IPS-20b (cell line): ENCODE measurements at regions not wholly inside any gene's neighbourhood (a gene's known extent, or its start where the extent isn't known, plus 50 kb on each side); places are given as distances from the start of the nearest gene placed in this dataset.
"Not testable (repeated sequence)": the region's sequence is repeated elsewhere in the genome, so short reads cannot be mapped to it uniquely, and the experiment has no call there.

Experiments used
- H3K27ac ChIP-seq: one replicate; pipeline ENCODE4 v1.5.1; 2013; ENCODE audit warnings: low read length
- H3K27me3 ChIP-seq: 2 replicates; pipeline ENCODE4 v1.6.1; 2013; ENCODE audit warnings: mild to moderate bottlenecking, low read length, inconsistent platforms; ENCODE audit not compliant: insufficient read depth
- H3K36me3 ChIP-seq: 2 replicates; pipeline ENCODE4 v1.6.1; 2013; ENCODE audit warnings: low read depth, mild to moderate bottlenecking, inconsistent platforms, low read length, moderate library complexity; ENCODE audit not compliant: insufficient read depth
- H3K4me1 ChIP-seq: 2 replicates; pipeline ENCODE4 v1.6.1; 2013; ENCODE audit warnings: mild to moderate bottlenecking, control low read depth, inconsistent platforms, low read length, moderate library complexity; ENCODE audit not compliant: insufficient read depth
- H3K4me3 ChIP-seq: 2 replicates; pipeline ENCODE4 v1.5.1; 2013; ENCODE audit warnings: mild to moderate bottlenecking, low read length, inconsistent platforms
- H3K9ac ChIP-seq: 2 replicates; pipeline ENCODE4 v1.6.1; 2013; ENCODE audit warnings: low read depth, mild to moderate bottlenecking, inconsistent platforms, low read length, moderate library complexity
- H3K9me3 ChIP-seq: 2 replicates; pipeline ENCODE4 v1.6.1; 2013; ENCODE audit warnings: mild to moderate bottlenecking, low read depth, low read length, inconsistent platforms; ENCODE audit not compliant: insufficient read depth

DNA sequence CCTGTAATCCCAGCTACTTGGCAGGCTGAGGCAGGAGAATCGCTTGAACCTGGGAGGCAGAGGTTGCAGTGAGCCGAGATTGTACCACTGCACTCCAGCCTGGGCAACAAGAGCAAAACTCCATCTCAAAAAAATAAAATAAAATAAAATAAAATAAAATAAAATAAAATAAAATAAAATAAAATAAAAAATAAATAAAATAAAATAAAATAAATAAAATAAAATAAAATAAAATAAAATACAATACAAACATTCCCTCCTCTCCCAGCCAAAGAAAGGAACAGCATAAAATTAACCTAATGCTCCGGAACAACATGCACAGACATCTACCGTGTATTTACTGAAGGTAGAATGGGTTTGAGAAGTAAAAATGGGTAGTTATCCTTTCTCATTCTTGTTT is 521.9 kb upstream of the FAM174A start:
- H3K9ac ChIP-seq, H3K27me3 ChIP-seq, H3K4me1 ChIP-seq: not testable (repeated sequence)

GRCh38 chr5:100011160-100011559 is 524.0 kb upstream of the FAM174A start:
- not testable (repeated sequence) for H3K36me3 ChIP-seq, H3K4me1 ChIP-seq, H3K9me3 ChIP-seq

More for the DNA sequence above, 521.9 kb upstream of the FAM174A start:
- H3K9me3 ChIP-seq, H3K4me3 ChIP-seq, H3K27ac ChIP-seq, H3K36me3 ChIP-seq: not testable (repeated sequence)

GRCh38 chr5:100004969-100005368 is 530.2 kb upstream of the FAM174A start:
- Histone ChIP-seq H3K4me1 (no peaks in the 10 kb centered on the region), H3K9me3 (no peaks in the 10 kb centered on the region), H3K9ac (no peak overlapping the region), H3K27me3 (no peaks in the 10 kb centered on the region), H3K4me3 (no peak overlapping the region), H3K36me3 (no peaks in the 10 kb centered on the region), H3K27ac (no peak overlapping the region)

More at GRCh38 chr5:100011160-100011559, 524.0 kb upstream of the FAM174A start:
- not testable (repeated sequence) for H3K27me3 ChIP-seq, H3K27ac ChIP-seq, H3K9ac ChIP-seq, H3K4me3 ChIP-seq

DNA sequence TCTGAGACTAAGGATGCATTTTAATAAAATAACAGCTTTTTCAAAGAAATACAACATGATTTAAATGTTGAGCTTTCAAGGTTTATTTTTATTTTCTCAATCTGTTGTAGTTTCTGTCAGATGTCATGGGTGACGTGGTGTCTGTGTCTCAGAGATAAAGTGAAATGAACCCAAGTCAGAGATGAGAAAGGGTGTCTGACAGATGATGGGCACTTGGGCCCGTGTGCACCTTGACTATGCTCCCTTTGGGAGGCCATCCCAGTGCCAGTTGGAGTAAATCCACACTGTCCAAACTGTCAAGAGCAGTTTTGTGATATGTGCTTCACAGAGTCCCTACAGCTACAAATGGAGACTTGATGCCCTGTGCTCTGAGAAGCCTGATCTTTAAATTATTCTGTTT is 536.9 kb upstream of the FAM174A start:
- Histone ChIP-seq H3K4me1 (no peaks in the 10 kb centered on the region), H3K36me3 (no peaks in the 10 kb centered on the region), H3K9me3 (no peaks in the 10 kb centered on the region), H3K27me3 (no peaks in the 10 kb centered on the region), H3K9ac (no peak overlapping the region), H3K4me3 (no peak overlapping the region), H3K27ac (no peak overlapping the region)

DNA sequence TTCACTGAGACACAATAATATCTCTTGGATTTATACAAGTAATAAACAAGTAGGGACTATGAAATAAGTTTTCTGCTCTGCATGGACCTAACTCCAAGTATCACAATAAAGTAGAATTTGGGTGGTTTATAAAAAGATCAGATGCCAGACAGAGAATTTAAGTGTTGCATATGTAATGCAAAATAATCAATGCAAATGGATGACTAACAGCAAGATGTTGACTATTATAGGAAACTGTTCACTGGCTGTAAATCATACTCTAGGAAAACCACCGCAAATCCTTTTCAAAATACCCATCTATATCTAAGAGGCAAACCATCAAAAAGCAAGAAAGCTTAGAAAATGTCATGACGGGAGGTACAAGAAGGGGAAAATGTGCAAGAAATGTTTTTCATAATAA is 539.8 kb upstream of the FAM174A start:
- Histone ChIP-seq H3K4me3 (no peak overlapping the region), H3K27ac (no peak overlapping the region), H3K4me1 (no peaks in the 10 kb centered on the region), H3K9me3 (no peaks in the 10 kb centered on the region), H3K36me3 (no peaks in the 10 kb centered on the region), H3K9ac (no peak overlapping the region), H3K27me3 (no peaks in the 10 kb centered on the region)

DNA sequence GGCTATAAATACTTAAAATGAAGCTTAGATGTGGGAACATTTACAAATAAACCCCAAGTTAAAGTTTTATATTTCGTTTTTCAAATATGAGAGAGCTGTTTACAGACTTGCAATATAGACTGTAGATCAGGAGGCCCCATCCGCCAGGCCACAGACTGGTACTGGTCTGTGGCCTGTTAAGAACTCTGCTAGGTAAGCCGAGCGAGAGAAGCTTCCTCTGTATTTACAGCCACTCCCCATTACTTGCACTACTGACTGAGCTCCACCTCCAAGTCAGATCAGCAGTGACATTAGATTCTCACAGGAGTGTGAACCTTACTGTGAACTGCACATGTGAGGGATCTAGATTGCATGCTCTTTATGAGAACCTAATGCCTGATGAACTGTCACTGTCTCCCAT is 561.4 kb upstream of the FAM174A start:
- no peaks in the 10 kb centered on the region for H3K9me3 ChIP-seq
- no peak overlapping the region for H3K9ac ChIP-seq
- H3K27me3 ChIP-seq, result no peaks in the 10 kb centered on the region
- no peaks in the 10 kb centered on the region for H3K4me1 ChIP-seq
- H3K4me3 ChIP-seq, result no peak overlapping the region
- no peak overlapping the region for H3K27ac ChIP-seq
- no peaks in the 10 kb centered on the region for H3K36me3 ChIP-seq

- no peaks in the 10 kb centered on the region for H3K36me3 ChIP-seq
- H3K9ac ChIP-seq, result no peak overlapping the region
- H3K27me3 ChIP-seq, result no peaks in the 10 kb centered on the region
- no peak overlapping the region for H3K27ac ChIP-seq
- no peaks in the 10 kb centered on the region for H3K9me3 ChIP-seq
- H3K4me3 ChIP-seq, result no peak overlapping the region
- no peaks in the 10 kb centered on the region for H3K4me1 ChIP-seq
These were observed 579.2 kb upstream of the FAM174A start for GRCh38 chr5:99955962-99956361.

GRCh38 chr5:99955006-99955405 is 580.2 kb upstream of the FAM174A start:
- no peak overlapping the region for H3K9ac ChIP-seq
- no peak overlapping the region for H3K27ac ChIP-seq
- no peaks in the 10 kb centered on the region for H3K9me3 ChIP-seq
- no peaks in the 10 kb centered on the region for H3K27me3 ChIP-seq
- H3K36me3 ChIP-seq, result no peaks in the 10 kb centered on the region
- H3K4me3 ChIP-seq, result no peak overlapping the region
- no peaks in the 10 kb centered on the region for H3K4me1 ChIP-seq

DNA sequence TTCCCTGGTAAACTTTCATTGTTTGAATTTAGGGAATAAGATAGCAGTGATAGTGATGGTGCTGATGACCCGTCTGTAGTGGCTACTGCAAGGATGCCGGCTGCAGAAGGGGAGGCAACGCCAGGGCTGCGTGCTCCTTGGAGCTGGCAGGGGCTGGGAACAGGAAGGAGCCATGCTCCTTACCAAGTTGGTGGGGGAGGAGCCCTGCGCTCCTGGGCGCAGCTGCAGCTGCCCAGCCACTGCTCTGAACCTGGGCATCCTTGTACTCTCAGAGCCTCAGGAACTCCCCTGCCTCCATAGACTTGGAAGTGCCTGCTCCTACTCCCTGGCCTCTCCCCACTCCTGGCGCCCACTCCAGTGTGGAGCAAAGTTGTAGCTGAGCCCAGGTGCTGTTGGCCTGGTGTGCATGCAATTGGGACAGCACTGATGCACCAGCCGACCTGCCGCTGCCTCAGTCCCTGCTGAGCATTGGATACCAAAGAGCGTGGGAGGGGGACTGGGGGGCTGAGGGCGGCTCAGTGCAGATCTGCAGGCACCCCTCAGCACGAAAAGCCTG is 585.1 kb upstream of the FAM174A start:
- no peaks in the 10 kb centered on the region for H3K4me1 ChIP-seq
- H3K9me3 ChIP-seq, result no peaks in the 10 kb centered on the region
- no peaks in the 10 kb centered on the region for H3K36me3 ChIP-seq
- H3K27me3 ChIP-seq, result no peaks in the 10 kb centered on the region
- H3K27ac ChIP-seq, result no peak overlapping the region
- H3K4me3 ChIP-seq, result no peak overlapping the region
- H3K9ac ChIP-seq, result no peak overlapping the region

GRCh38 chr5:99949361-99949760 is 585.8 kb upstream of the FAM174A start:
- Histone ChIP-seq H3K4me3 (no peak overlapping the region), H3K4me1 (no peaks in the 10 kb centered on the region), H3K27ac (no peak overlapping the region), H3K9me3 (no peaks in the 10 kb centered on the region), H3K36me3 (no peaks in the 10 kb centered on the region), H3K27me3 (no peaks in the 10 kb centered on the region), H3K9ac (no peak overlapping the region)

DNA sequence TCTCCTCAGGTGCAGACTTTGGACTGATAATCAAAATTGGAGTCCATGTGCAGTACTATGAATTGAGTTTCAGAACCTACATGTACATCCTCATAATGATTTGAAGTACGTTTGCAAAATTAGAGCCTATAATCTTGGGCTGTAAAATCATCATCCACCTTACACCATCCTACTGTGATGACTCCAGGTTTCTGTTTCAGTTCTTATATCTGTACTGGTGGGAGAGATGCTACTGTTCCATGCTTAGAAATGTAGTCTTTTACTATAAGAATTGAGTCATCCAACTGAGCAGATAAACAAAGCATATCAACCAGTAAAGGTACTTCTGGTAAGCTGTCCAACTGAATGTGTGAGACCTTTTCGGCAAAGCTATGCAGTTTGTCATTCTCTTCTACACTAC is 586.3 kb upstream of the FAM174A start:
- Histone ChIP-seq H3K9me3 (no peaks in the 10 kb centered on the region), H3K9ac (no peak overlapping the region), H3K27me3 (no peaks in the 10 kb centered on the region), H3K4me1 (no peaks in the 10 kb centered on the region), H3K36me3 (no peaks in the 10 kb centered on the region), H3K4me3 (no peak overlapping the region), H3K27ac (no peak overlapping the region)

GRCh38 chr5:99945478-99946442 is 589.4 kb upstream of the FAM174A start:
- Histone ChIP-seq H3K4me1 (no peaks in the 10 kb centered on the region), H3K4me3 (no peak overlapping the region), H3K9me3 (no peaks in the 10 kb centered on the region), H3K36me3 (no peaks in the 10 kb centered on the region), H3K27me3 (no peaks in the 10 kb centered on the region), H3K9ac (no peak overlapping the region), H3K27ac (no peak overlapping the region)
